AML-193 (cell line): ENCODE measurements at regions not wholly inside any gene's neighbourhood (a gene's known extent, or its start where the extent isn't known, plus 50 kb on each side); places are given as distances from the start of the nearest gene placed in this dataset.

ENCODE experiments used
- DNase-seq, 2 experiments: peaks; one replicate each; lab custom pipeline; 2025; lab: John Stamatoyannopoulos, UW

DNA sequence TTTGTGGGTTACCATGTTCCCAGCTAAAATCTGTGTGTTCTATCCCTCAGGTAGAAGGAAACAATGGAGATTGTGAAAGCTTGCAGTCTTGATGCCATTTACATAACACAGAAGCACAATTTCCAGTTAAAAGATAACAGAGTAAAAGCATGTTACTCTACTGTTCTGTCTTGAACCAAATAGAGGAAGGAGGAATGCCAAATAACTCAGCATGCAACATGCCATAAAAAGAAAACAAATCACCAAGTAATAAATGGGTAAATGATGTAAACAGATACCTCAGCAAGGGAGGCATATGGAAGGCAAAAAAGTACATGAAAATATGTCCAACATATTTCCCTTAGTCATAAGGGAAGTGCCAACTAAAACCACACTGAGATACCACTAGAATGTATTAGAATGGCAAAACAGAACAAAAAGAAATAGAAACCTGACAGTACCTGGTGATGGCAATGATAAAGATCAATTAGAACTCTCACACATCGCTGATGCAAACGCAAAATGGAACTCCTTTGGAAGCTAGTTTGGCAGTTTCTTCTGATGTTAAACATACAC is 502.6 kb upstream of the HS3ST1 start:
- no peak for DNase-seq

DNA sequence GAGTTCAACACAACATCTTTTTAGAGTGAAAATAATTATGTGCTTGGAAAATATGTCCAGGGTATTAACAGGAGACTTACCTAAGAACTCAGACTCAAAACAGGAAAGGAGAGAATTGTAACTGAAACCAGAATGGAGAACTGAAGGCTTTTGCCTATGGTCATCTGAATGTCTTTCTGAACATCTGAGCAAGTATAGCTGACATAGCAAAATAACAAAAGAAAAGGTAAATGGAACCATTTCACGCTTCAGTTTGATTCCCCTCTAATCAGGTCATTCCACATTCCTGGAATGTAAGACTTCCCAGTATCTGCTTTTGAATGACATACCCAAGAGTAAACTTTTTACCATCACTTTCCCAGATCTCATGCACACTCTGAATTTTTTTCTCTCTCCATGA is 500.4 kb upstream of the HS3ST1 start:
- DNase-seq = no peak

DNA sequence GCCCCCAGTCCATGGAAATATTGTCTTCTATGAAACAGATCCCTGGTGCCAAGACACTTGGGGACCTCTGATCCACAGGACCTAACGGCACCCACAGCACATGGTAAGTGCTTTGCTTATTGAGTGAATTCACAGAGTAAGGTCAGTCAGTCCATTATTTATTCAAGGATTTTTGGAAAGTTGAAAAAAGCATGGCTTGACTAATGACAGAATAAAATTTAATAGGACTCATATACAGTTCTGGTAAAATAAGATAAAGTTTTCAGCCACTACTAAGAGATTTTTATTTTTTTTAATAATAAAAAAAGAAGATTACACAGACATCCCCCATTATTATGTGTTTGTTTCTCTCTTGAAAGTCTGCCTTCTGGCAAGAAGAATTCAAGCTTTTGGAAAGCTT is 490.6 kb upstream of the HS3ST1 start:
- no peak for DNase-seq

DNA sequence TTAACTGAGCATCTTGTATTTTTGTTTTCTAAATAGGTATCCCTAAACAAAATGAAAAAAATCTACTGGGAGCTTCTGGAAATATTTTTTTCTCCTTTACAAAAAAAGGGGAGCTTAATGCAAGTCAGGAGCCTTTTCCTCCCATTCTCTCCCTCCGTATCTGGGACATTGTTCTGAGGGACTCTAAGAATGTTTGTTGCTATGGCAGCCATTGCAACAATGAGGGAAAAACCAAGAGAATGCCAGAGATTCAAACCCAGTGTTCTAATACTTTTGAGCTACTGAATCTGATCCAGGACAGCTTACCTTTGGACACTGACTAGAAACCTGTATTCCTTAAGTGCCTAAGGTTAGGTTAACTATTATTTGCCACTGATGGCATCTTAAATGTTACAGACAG is 485.7 kb upstream of the HS3ST1 start:
- DNase-seq = no peak

DNA sequence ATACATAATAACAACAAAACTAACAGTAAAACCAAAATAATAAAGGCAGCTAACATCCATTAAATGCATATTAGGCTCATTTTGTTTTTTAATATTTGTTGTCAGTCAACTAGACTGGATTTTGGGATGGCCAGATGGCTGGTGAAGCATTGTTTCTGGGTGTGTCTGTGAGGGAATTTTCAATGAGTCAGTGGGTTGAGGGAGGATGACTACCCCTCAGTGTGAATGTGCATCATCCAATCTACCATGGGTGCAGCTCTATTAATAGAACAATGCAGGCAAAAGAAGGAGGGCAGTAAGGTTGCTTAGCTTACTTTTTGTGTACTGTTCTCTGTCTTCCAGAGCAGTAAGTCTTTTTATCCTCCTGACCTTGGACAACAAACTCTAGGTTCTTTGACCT is 484.2 kb upstream of the HS3ST1 start:
- no peak for DNase-seq

DNA sequence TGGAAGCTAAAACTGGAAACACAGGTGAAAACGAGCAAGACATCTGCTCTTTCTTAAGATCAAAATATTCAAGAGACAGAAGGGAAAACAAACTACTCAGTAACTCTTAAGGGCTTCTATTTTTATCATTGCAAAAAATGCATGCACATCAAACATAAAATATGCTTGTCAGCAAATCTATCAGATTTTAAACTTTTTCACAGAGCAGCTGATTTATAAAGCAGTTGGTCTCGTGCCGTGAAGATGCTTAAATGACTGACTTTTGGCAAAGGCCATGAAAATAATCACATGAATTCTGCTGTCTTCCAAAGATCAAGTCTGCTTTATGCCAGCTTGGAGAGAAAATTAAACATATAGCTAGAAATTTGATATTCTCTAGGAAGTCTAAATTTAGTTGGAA is 482.1 kb upstream of the HS3ST1 start:
- no peak for DNase-seq

DNA sequence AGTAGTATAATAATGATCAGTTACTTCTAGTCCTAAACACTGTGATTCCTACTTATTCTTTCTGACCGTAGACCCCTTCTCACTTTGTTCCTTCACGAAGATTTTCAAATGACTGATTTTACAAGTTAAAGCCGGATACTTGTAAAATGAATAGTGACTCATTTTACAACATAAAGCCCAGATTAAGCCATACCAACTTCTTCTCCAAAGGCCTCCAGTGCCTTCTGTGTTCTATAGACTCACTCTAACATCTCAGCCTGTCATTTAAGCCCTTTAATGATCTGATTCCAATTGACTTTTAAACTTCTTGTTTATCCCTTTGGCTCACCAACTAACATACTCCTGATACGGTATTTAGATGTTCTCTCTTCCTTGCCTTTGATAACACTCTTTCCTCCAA is 480.0 kb upstream of the HS3ST1 start:
- DNase-seq = no peak

DNA sequence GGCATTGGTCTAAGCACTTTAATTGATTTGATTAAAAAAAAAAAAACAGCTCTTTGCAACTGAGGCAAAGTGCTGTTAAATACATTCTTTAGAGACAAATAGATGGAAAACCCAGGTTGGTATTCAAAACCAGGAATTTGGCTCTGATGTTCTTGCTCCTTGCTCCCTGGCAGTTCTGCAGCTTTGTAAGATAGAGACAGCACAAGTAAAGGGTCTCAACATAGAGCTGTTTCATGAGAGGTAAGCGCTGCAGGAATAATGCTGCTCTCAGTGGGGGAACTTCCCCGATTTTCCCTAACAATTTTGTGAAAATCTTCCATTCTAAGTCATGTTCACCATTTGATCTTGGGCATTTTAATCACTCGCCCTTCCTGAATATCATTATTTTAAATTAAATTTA is 479.5 kb upstream of the HS3ST1 start:
- DNase-seq = no peak

DNA sequence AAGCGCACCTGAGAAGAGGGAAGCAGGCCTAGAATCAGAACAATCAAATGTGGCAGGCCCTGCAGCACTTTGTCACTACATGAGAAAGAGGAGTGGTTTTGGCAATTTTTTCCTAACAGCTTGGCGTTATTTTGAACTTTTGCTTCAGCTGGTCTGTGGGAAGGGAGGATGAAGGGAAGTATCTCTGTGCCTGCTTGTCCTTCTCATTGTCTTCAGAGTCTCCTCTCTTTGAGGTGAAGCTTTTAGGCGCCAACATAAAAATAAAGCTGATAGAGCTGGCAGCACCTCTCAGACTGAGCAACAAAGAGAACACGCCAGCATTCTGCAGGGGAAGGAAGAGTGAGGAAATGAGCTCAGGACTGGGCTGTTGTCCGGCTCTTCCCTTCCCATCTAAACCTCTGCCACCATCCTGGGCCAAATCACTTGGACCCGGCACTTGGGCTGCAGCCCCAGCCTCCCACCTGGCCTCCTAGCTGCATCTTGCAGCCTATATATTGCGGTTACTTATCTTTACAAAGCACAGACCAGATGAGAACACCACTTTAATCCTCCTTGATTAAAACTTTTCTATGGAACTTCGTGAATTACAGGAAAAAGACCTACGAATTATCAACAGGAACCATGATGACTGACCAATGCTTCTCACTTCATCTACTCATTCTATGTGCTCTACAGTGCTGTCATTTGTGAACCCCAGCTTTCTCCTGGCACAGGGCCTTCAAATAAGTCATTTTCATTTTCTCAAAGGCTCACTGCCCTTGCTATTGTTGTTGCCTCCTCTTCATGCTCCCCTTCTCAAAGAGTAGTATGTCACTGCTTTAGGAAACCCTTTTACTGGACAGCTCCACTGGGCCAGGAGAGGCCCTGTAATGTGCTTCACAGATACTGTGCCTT is 476.4 kb upstream of the HS3ST1 start:
- no peak for DNase-seq

DNA sequence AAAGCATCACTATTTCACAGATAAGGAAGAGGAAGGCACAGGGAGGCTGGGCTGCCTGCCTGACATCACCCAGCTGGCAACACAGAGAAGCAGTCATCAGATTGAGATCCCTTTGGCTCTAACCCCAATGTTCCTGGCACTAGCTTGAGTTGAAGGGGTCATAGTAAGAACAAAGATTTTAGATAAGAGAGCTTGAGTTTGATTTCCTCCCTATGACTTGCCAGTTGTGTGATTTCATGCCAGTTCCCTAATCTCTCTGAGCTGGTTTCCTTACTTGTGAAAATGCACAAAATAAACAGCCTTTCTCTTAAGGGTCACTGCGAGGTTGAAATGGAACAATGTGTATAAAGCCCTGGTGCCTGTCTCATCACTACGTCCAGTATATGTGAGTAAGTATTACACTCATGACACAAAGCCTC is 475.4 kb upstream of the HS3ST1 start:
- no peak for DNase-seq

DNA sequence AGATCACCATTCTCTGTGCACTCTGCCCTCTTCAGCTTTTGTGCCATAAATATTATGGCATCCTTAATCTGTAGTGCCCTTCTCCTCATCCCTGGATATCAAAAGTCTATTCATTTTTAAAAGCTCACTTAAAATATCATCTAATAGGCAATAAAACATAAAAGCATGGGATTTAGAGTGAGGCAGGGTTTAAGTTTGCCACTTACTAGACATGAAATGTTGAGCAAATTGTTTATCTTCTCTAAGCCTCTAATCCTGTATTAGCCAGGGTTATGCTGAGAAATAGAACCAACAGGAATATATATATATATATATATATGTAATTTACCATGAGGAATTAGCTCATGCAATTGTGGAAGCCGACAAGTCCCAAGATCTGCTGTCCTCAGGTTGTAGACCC is 472.4 kb upstream of the HS3ST1 start:
- DNase-seq = no peak

DNA sequence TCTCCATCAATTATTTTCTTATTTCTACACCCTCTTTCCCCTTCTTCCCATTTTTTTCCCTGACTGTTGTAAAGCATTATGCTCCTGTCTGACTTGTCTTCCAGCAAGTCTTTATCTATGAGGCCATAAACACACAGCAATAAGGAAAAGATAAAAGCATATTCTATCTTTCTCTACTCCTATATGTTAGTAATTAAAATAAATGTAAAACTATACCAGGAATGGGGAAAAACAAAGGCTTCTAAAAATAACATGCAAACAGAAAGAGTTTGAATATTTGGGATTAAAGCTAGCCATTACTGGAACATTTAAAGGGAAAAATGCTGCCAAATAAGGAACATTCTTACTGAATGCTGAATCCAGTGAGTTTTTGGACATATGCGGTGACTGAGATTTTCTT is 471.7 kb upstream of the HS3ST1 start:
- no peak for DNase-seq

DNA sequence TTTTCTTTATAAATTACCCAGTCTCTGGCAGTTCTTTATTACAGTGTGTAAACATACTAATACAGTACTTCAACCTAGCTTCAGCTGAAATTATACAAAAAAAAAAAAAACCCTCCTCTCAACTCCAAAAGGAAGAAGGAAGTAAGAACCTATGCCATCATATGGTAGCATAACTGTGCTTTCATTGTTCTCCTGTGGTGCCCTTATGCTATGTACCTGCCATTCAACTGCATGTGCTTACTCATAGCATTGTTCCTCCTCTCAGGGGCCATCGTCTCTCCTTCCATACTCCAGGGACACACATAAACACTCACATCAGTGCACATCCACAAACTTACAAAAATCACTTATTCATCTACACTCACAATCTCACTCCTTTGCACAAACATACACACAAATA is 470.1 kb upstream of the HS3ST1 start:
- DNase-seq = no peak

DNA sequence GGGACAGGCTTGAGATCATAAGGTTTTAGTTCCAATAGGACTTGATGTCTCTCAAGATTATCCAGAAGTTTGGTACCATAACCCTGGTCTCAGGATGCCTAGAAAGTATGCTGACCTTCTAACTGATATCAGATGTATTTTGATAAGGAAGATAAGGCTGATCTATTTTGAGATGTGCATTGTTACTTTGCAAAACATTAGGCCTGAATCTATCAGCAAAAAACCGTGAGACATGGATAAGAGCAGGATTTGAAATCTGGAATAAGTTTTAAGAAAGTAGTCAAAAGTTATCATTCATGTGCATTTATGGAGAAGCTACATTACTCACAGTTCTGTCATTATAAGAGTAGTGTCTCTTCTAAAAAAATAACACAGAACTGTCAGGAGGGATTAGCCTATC is 467.1 kb upstream of the HS3ST1 start:
- DNase-seq = no peak

DNA sequence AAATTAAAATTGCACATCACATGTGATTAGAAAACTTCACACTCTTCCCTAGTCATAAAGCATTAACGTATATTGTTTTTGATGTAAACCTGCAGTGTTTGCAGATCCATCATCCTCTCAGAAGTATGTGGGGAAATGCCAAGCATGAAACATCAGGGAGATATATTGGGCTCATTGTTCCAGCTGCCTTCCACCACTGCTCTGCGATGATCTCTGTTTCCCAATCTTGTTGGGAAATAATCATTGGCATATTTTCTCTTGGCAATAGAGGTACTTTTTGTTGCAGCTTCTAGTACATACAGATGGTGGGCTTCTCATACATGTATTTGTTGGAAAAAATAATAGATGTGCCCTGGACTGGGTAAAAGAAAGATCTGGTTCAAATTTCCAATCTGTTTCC is 466.3 kb upstream of the HS3ST1 start:
- DNase-seq = no peak

DNA sequence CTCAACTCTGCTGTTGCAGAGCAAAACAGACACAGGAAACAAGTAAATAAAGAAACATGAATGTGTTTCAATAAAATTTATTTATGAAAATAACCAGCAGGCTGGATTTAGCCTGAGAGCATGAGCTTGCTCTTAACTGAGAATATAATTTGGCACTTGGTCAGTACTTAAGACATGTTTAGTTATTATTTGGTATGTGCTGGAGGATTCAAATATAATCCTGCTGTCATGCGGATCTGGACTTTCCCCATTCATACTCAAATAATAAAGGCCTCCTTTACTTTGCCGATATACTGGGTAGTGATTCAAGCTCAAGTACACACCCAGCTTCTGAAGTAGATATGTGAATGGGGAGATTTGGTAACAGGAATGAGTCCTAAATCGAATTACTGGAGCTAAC is 465.5 kb upstream of the HS3ST1 start:
- no peak for DNase-seq

DNA sequence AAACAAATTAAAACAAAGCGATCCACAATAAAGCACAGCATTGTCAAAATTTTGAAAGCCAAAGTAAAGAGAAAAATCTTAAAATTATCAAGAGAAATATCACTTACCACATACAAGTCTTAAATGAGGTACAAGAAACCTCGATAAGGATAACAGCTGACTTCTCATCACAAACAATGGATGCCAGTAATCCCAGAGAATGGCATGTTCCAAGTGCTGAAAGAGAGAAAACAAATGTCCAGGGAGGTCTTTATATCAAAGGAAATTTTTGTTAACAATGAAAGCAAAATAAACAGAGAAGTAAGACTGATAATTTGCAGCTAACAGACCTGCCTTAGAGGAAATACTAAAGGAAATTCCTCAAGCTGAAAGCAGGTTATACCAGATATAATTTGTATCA is 460.4 kb upstream of the HS3ST1 start:
- DNase-seq = no peak

DNA sequence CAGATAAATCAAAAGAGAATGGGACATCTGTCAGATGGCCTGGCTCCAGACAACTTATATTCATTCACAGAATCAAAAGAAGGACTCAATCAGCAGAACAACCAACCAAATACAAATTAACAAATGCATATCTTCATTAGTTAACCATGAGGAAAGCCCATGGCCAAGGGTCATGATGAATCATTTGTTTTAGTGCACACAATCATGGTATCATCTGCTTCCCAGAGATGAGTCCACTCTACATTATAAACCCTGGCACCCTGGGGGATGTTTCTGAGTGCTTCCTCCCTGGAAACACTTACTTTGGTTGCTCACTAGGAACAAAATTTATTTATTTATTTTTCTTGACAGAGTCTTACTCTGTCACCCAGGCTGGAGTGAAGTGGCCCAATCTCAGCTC is 453.3 kb upstream of the HS3ST1 start:
- DNase-seq = no peak

DNA sequence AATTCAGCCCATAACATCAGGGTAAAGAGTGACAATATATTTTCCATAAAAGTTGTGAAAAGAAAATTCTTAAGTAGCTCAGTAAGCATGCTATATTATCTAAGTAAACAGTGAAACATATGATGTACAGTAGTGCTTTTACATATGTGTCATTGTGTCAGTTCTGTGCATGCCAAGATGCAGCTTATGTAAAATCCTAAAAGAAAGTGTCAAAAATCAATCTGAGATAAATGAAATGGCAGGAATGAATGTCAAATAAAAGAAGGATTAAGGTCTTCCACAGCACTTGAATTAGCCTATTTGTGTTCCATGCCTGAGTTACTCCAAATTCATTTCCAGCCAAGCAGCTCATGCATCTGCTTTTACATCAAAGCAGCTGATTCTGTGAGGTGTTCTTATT is 452.7 kb upstream of the HS3ST1 start:
- no peak for DNase-seq

DNA sequence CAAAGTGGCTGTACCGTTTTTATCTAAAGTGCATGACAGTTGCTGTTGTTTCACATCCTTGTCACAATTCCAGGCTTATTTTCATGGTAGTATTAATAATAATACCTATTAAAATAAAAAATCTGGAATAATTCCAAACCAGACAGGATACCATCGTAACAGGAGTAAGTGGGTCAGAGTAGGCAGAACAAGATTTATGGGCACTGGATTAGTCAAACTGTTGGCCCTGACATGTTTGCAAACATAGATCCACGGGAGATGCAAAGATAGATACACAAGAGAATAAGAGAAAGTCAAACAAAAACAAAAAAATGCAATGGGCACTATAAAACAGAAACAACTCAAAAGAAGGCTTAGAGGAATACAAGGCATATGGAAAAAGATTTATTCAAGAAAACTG is 449.5 kb upstream of the HS3ST1 start:
- DNase-seq = no peak

DNA sequence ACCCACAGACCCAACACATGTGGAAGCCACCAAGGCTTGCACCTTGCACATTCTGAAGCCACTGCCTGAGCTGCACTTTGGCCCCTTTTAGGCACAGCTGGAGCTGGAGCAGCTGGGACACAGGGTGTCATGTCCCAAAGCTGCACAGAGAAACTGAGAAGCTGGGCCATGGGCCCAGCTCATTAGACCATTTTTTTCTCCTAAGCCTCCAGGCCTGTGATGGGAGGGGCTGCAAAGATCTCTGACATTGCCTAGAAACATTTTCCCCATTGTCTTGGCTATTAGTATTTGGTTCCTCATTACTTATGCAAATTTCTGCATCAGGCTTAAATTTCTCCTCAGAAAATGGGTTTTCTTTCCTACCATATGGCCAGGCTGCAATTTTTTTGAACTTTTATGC is 447.4 kb upstream of the HS3ST1 start:
- no peak for DNase-seq

DNA sequence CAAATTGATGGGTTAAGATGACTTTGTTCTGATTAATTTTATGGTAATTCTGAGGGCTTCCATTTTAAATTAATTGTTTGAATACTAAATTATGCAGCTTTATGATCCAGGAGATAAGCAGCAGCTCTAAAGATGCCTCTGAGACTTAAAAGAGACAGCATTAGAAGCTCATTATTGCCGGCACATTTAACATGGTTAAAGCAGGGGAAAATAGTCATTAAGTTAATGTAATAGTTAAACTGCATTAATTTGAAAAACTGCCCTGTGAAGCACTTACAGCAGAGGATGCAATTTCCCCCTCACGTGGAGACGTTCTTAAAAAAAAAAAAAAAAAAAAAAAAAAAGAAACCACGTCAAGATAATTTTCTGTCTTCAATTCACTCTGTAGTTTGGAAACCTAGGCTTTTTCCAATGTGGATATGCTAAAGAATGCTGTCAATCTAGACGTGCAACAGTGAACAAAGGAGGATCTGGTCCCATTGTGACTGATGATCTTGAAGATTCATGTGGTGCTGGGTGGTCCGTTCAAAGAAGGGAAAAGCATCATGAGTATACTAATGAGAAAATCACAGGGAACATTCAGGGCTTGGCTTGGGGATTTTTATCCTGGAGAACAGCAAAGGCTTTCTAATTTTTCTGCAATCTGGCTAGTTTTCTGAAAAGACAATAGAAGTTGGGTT is 440.6 kb upstream of the HS3ST1 start:
- no peak for DNase-seq

DNA sequence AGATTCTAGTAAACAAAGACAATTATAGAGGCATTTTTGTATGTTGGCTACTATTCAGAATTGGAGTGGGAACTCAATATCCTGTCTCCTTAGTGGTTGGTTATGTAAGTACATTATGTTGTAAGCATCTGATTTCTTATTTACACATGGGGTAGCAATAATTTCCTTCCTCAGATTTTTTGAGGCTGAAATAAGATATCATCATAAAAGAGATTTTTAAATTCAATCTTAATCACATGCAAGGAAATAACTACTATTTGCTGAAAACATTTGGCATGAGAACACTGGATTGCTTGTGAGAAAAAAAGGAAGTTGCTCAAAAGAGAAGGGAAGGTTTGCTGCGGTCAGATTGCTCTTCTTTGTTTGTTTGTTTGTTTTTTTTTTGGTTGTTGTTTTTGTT is 437.7 kb upstream of the HS3ST1 start:
- DNase-seq = no peak
